ENCODE measurements at regions not wholly inside any gene's neighbourhood (a gene's known extent, or its start where the extent isn't known, plus 50 kb on each side); places are given as distances from the start of the nearest gene placed in this dataset.

- Mint-ChIP-seq H3K4me1 (no peaks in the 10 kb centered on the region), H3K4me3 (no peak overlapping the region), H3K9me3 (peaks cover 19% of the 10 kb centered on the region), H3K36me3 (ENCODE audit: insufficient read depth) (no peaks in the 10 kb centered on the region), H3K27ac (ENCODE audit: low read depth) (no peak overlapping the region), H3K27me3 (no peaks in the 10 kb centered on the region)
- ATAC-seq (replicated peaks; ENCODE audit: extremely low read depth, poor library complexity, severe bottlenecking) = no peak
- no peak for DNase-seq (ENCODE audit: low spot score in 2 of 2)
Observed at GRCh38 chr1:80517062-80517461, 1283.7 kb upstream of the ADGRL2 start.

GRCh38 chr1:80509965-80510522 is 1290.7 kb upstream of the ADGRL2 start:
- DNase-seq (ENCODE audit: low spot score in 2 of 2) = no peak
- no peak overlapping the region for H3K4me3 Mint-ChIP-seq
- no peak overlapping the region for H3K27ac Mint-ChIP-seq (ENCODE audit: low read depth)
- no peak for ATAC-seq (replicated peaks; ENCODE audit: extremely low read depth, poor library complexity, severe bottlenecking)
- H3K9me3 Mint-ChIP-seq = peaks cover 10% of the 10 kb centered on the region
- H3K4me1 Mint-ChIP-seq = no peaks in the 10 kb centered on the region
- no peaks in the 10 kb centered on the region for H3K27me3 Mint-ChIP-seq
- no peaks in the 10 kb centered on the region for H3K36me3 Mint-ChIP-seq (ENCODE audit: insufficient read depth)

GRCh38 chr1:80506216-80506615 is 1294.5 kb upstream of the ADGRL2 start:
- ATAC-seq (replicated peaks; ENCODE audit: extremely low read depth, poor library complexity, severe bottlenecking) = no peak
- Mint-ChIP-seq H3K4me1 (no peaks in the 10 kb centered on the region), H3K9me3 (peaks cover 19% of the 10 kb centered on the region), H3K27me3 (no peaks in the 10 kb centered on the region), H3K4me3 (no peak overlapping the region), H3K36me3 (ENCODE audit: insufficient read depth) (no peaks in the 10 kb centered on the region), H3K27ac (ENCODE audit: low read depth) (no peak overlapping the region)
- no peak for DNase-seq (ENCODE audit: low spot score in 2 of 2)

GRCh38 chr1:80498673-80499072 is 1302.1 kb upstream of the ADGRL2 start:
- H3K36me3 Mint-ChIP-seq (ENCODE audit: insufficient read depth) = peaks cover 3% of the 10 kb centered on the region
- DNase-seq (ENCODE audit: low spot score in 2 of 2) (no peak), ATAC-seq (replicated peaks; ENCODE audit: extremely low read depth, poor library complexity, severe bottlenecking) (no peak)
- no peak overlapping the region for H3K27ac Mint-ChIP-seq (ENCODE audit: low read depth)
- no peak overlapping the region for H3K4me3 Mint-ChIP-seq
- H3K27me3 Mint-ChIP-seq = no peaks in the 10 kb centered on the region
- H3K4me1 Mint-ChIP-seq = no peaks in the 10 kb centered on the region
- peaks cover 10% of the 10 kb centered on the region for H3K9me3 Mint-ChIP-seq

GRCh38 chr1:80495806-80496205 is 1304.9 kb upstream of the ADGRL2 start:
- DNase-seq (ENCODE audit: low spot score in 2 of 2) = no peak
- Mint-ChIP-seq H3K4me3 (no peak overlapping the region), H3K27me3 (no peaks in the 10 kb centered on the region)

GRCh38 chr1:80472145-80472544 is 1328.6 kb upstream of the ADGRL2 start:
- H3K4me3 Mint-ChIP-seq = no peak overlapping the region
- no peaks in the 10 kb centered on the region for H3K27me3 Mint-ChIP-seq
- DNase-seq (ENCODE audit: low spot score in 2 of 2) = no peak
- no peak for ATAC-seq (replicated peaks; ENCODE audit: extremely low read depth, poor library complexity, severe bottlenecking)
- no peaks in the 10 kb centered on the region for H3K4me1 Mint-ChIP-seq
- peaks cover 11% of the 10 kb centered on the region for H3K9me3 Mint-ChIP-seq
- no peaks in the 10 kb centered on the region for H3K36me3 Mint-ChIP-seq (ENCODE audit: insufficient read depth)
- no peak overlapping the region for H3K27ac Mint-ChIP-seq (ENCODE audit: low read depth)

More at GRCh38 chr1:80495806-80496205, 1304.9 kb upstream of the ADGRL2 start:
- no peak for ATAC-seq (replicated peaks; ENCODE audit: extremely low read depth, poor library complexity, severe bottlenecking)
- H3K27ac Mint-ChIP-seq (ENCODE audit: low read depth) = no peak overlapping the region
- H3K36me3 Mint-ChIP-seq (ENCODE audit: insufficient read depth) = peaks cover 3% of the 10 kb centered on the region
- H3K9me3 Mint-ChIP-seq = peaks cover 5% of the 10 kb centered on the region
- H3K4me1 Mint-ChIP-seq = no peaks in the 10 kb centered on the region

GRCh38 chr1:80468356-80468755 is 1332.4 kb upstream of the ADGRL2 start:
- Mint-ChIP-seq H3K9me3 (peaks cover 16% of the 10 kb centered on the region), H3K4me1 (no peaks in the 10 kb centered on the region), H3K27ac (ENCODE audit: low read depth) (no peak overlapping the region), H3K4me3 (no peak overlapping the region), H3K27me3 (no peaks in the 10 kb centered on the region), H3K36me3 (ENCODE audit: insufficient read depth) (no peaks in the 10 kb centered on the region)
- DNase-seq (ENCODE audit: low spot score in 2 of 2) (no peak), ATAC-seq (replicated peaks; ENCODE audit: extremely low read depth, poor library complexity, severe bottlenecking) (no peak)

- DNase-seq (ENCODE audit: low spot score in 2 of 2) (no peak), ATAC-seq (replicated peaks; ENCODE audit: extremely low read depth, poor library complexity, severe bottlenecking) (no peak)
- H3K9me3 Mint-ChIP-seq = peaks cover 14% of the 10 kb centered on the region
- no peak overlapping the region for H3K4me3 Mint-ChIP-seq
- no peaks in the 10 kb centered on the region for H3K4me1 Mint-ChIP-seq
- no peak overlapping the region for H3K27ac Mint-ChIP-seq (ENCODE audit: low read depth)
- H3K27me3 Mint-ChIP-seq = no peaks in the 10 kb centered on the region
- H3K36me3 Mint-ChIP-seq (ENCODE audit: insufficient read depth) = no peaks in the 10 kb centered on the region
Observed at GRCh38 chr1:80462006-80462405, 1338.7 kb upstream of the ADGRL2 start.

GRCh38 chr1:80457409-80457808 is 1343.3 kb upstream of the ADGRL2 start:
- peaks cover 7% of the 10 kb centered on the region for H3K9me3 Mint-ChIP-seq
- no peak for ATAC-seq (replicated peaks; ENCODE audit: extremely low read depth, poor library complexity, severe bottlenecking)
- no peak for DNase-seq (ENCODE audit: low spot score in 2 of 2)
- no peaks in the 10 kb centered on the region for H3K27me3 Mint-ChIP-seq
- no peaks in the 10 kb centered on the region for H3K4me1 Mint-ChIP-seq
- no peaks in the 10 kb centered on the region for H3K36me3 Mint-ChIP-seq (ENCODE audit: insufficient read depth)
- no peak overlapping the region for H3K27ac Mint-ChIP-seq (ENCODE audit: low read depth)
- no peak overlapping the region for H3K4me3 Mint-ChIP-seq

- Mint-ChIP-seq H3K4me1 (no peaks in the 10 kb centered on the region), H3K36me3 (ENCODE audit: insufficient read depth) (no peaks in the 10 kb centered on the region), H3K27ac (ENCODE audit: low read depth) (no peak overlapping the region), H3K4me3 (no peak overlapping the region), H3K27me3 (no peaks in the 10 kb centered on the region), H3K9me3 (peaks cover 7% of the 10 kb centered on the region)
- DNase-seq (ENCODE audit: low spot score in 2 of 2) = no peak
- no peak for ATAC-seq (replicated peaks; ENCODE audit: extremely low read depth, poor library complexity, severe bottlenecking)
Observed at GRCh38 chr1:80453775-80454174, 1347.0 kb upstream of the ADGRL2 start.

- Mint-ChIP-seq H3K9me3 (peaks cover 7% of the 10 kb centered on the region), H3K4me3 (no peak overlapping the region), H3K4me1 (no peaks in the 10 kb centered on the region), H3K27ac (ENCODE audit: low read depth) (no peak overlapping the region), H3K36me3 (ENCODE audit: insufficient read depth) (no peaks in the 10 kb centered on the region), H3K27me3 (no peaks in the 10 kb centered on the region)
- DNase-seq (ENCODE audit: low spot score in 2 of 2) (no peak), ATAC-seq (replicated peaks; ENCODE audit: extremely low read depth, poor library complexity, severe bottlenecking) (no peak)
Observed at GRCh38 chr1:80450711-80451110, 1350.0 kb upstream of the ADGRL2 start.

- Mint-ChIP-seq H3K4me1 (no peaks in the 10 kb centered on the region), H3K36me3 (ENCODE audit: insufficient read depth) (no peaks in the 10 kb centered on the region), H3K9me3 (peaks cover 7% of the 10 kb centered on the region), H3K27me3 (no peaks in the 10 kb centered on the region), H3K27ac (ENCODE audit: low read depth) (no peak overlapping the region), H3K4me3 (no peak overlapping the region)
- no peak for DNase-seq (ENCODE audit: low spot score in 2 of 2)
- no peak for ATAC-seq (replicated peaks; ENCODE audit: extremely low read depth, poor library complexity, severe bottlenecking)
Observed at GRCh38 chr1:80448081-80448480, 1352.7 kb upstream of the ADGRL2 start.

GRCh38 chr1:80447526-80447925 is 1353.2 kb upstream of the ADGRL2 start:
- no peak for DNase-seq (ENCODE audit: low spot score in 2 of 2)
- H3K27me3 Mint-ChIP-seq = no peaks in the 10 kb centered on the region
- ATAC-seq (replicated peaks; ENCODE audit: extremely low read depth, poor library complexity, severe bottlenecking) = no peak
- H3K4me3 Mint-ChIP-seq = no peak overlapping the region
- no peaks in the 10 kb centered on the region for H3K36me3 Mint-ChIP-seq (ENCODE audit: insufficient read depth)
- no peaks in the 10 kb centered on the region for H3K4me1 Mint-ChIP-seq
- no peak overlapping the region for H3K27ac Mint-ChIP-seq (ENCODE audit: low read depth)
- peaks cover 7% of the 10 kb centered on the region for H3K9me3 Mint-ChIP-seq

- no peaks in the 10 kb centered on the region for H3K36me3 Mint-ChIP-seq (ENCODE audit: insufficient read depth)
Observed at GRCh38 chr1:80445033-80445432, 1355.7 kb upstream of the ADGRL2 start.

More at GRCh38 chr1:80445033-80445432, 1355.7 kb upstream of the ADGRL2 start:
- H3K4me3 Mint-ChIP-seq = no peak overlapping the region
- DNase-seq (ENCODE audit: low spot score in 2 of 2) (no peak), ATAC-seq (replicated peaks; ENCODE audit: extremely low read depth, poor library complexity, severe bottlenecking) (no peak)
- H3K27me3 Mint-ChIP-seq = no peaks in the 10 kb centered on the region
- H3K27ac Mint-ChIP-seq (ENCODE audit: low read depth) = no peak overlapping the region
- peaks cover 5% of the 10 kb centered on the region for H3K9me3 Mint-ChIP-seq
- no peaks in the 10 kb centered on the region for H3K4me1 Mint-ChIP-seq

Data from central memory CD8-positive, alpha-beta T cell (primary cell).